ENCODE measurements at regions not wholly inside any gene's neighbourhood (a gene's known extent, or its start where the extent isn't known, plus 50 kb on each side); places are given as distances from the start of the nearest gene placed in this dataset.
A peak's percentile ranks its signal among the peaks of the same experiment; 100 is the strongest.
"Not testable (repeated sequence)": the region's sequence is repeated elsewhere in the genome, so short reads cannot be mapped to it uniquely, and the experiment has no call there.

- H3K4me3 ChIP-seq = no peak overlapping the region
- TF ChIP-seq CTCF (IDR thresholded peaks at IDR 0.05) = no peak
- no peak for TF ChIP-seq POLR2A (IDR thresholded peaks at IDR 0.05)
- DNase-seq = peak in 1 of 3 donors; percentile 31
- H3K9me3 ChIP-seq = no peaks in the 10 kb centered on the region
- no peaks in the 10 kb centered on the region for H3K27me3 ChIP-seq
- intact Hi-C loops (cut with DNase I) = no loop called here
- H3K4me1 ChIP-seq = peaks cover 0 to 23% (median 9%) of the 10 kb centered on the region in 4 donors
- WGBS (ENCODE audit: insufficient coverage, low coverage, low lambda C conversion rate, missing lambda C conversion rate) = 93% methylated on average over 10 of the region's 10 CpGs
- ATAC-seq = no peak
- no peak overlapping the region for H3K27ac ChIP-seq
- H3K36me3 ChIP-seq = no peaks in the 10 kb centered on the region
Observed at GRCh38 chr2:120513776-120514357, 167.9 kb downstream of the INHBB start.

- Histone ChIP-seq H3K27me3 (no peaks in the 10 kb centered on the region), H3K27ac (no peak overlapping the region), H3K4me3 (no peak overlapping the region), H3K9me3 (no peaks in the 10 kb centered on the region), H3K36me3 (no peaks in the 10 kb centered on the region), H3K4me1 (peaks cover 0 to 23% (median 9%) of the 10 kb centered on the region in 4 donors)
- TF ChIP-seq CTCF (IDR thresholded peaks at IDR 0.05) (no peak), POLR2A (IDR thresholded peaks at IDR 0.05) (no peak)
- 76% methylated on average over 3 of the region's 8 CpGs for WGBS (ENCODE audit: insufficient coverage, low coverage, low lambda C conversion rate, missing lambda C conversion rate)
- DNase-seq (peak in 1 of 3 donors; percentile 20), ATAC-seq (no peak)
- intact Hi-C loops (cut with DNase I) = no loop called here
Observed at GRCh38 chr2:120514521-120514920, 168.6 kb downstream of the INHBB start.

GRCh38 chr2:120515066-120515758 lies 169.3 kb downstream of the INHBB start:
- ATAC-seq; H3K36me3 ChIP-seq; H3K4me3 ChIP-seq; H3K9me3 ChIP-seq; H3K27me3 ChIP-seq; intact Hi-C loops (cut with DNase I); H3K27ac ChIP-seq: not testable (repeated sequence)
- DNase-seq = peak in 1 of 3 donors; percentile 16
- H3K4me1 ChIP-seq = peaks cover 0 to 23% (median 9%) of the 10 kb centered on the region in 4 donors
- 90% methylated on average over 1 of the region's 1 CpG for WGBS (ENCODE audit: insufficient coverage, low coverage, low lambda C conversion rate, missing lambda C conversion rate)

- ATAC-seq = peak; percentile 2 to 15 (median 6)
Observed at GRCh38 chr2:120515759-120516678, 170.1 kb downstream of the INHBB start.

More at GRCh38 chr2:120515759-120516678, 170.1 kb downstream of the INHBB start:
- H3K36me3 ChIP-seq = no peaks in the 10 kb centered on the region
- no peaks in the 10 kb centered on the region for H3K9me3 ChIP-seq
- DNase-seq = peak in 1 of 3 donors; percentile 22
- no peak overlapping the region for H3K4me3 ChIP-seq
- H3K27me3 ChIP-seq = no peaks in the 10 kb centered on the region
- intact Hi-C loops (cut with DNase I) = no loop called here
- peaks cover 0 to 23% (median 9%) of the 10 kb centered on the region in 4 donors for H3K4me1 ChIP-seq
- peak overlapping the region; percentile 33 to 65 (median 52) for H3K27ac ChIP-seq
- TF ChIP-seq POLR2A (IDR thresholded peaks at IDR 0.05) = no peak
- TF ChIP-seq CTCF (IDR thresholded peaks at IDR 0.05) = no peak
- 52% methylated on average over 5 of the region's 5 CpGs for WGBS (ENCODE audit: insufficient coverage, low coverage, low lambda C conversion rate, missing lambda C conversion rate)
